ENCODE measurements at regions not wholly inside any gene's neighbourhood (a gene's known extent, or its start where the extent isn't known, plus 50 kb on each side); places are given as distances from the start of the nearest gene placed in this dataset.

- TF ChIP-seq, protein P1, sequence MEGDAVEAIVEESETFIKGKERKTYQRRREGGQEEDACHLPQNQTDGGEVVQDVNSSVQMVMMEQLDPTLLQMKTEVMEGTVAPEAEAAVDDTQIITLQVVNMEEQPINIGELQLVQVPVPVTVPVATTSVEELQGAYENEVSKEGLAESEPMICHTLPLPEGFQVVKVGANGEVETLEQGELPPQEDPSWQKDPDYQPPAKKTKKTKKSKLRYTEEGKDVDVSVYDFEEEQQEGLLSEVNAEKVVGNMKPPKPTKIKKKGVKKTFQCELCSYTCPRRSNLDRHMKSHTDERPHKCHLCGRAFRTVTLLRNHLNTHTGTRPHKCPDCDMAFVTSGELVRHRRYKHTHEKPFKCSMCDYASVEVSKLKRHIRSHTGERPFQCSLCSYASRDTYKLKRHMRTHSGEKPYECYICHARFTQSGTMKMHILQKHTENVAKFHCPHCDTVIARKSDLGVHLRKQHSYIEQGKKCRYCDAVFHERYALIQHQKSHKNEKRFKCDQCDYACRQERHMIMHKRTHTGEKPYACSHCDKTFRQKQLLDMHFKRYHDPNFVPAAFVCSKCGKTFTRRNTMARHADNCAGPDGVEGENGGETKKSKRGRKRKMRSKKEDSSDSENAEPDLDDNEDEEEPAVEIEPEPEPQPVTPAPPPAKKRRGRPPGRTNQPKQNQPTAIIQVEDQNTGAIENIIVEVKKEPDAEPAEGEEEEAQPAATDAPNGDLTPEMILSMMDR (IDR thresholded peaks at IDR 0.05; ENCODE audit: borderline replicate concordance, extremely low read depth, low read length, poor library complexity, severe bottlenecking): no peak
- no peak for TF ChIP-seq EZH2 (IDR thresholded peaks at IDR 0.05; ENCODE audit: borderline replicate concordance, low read depth, low read length, severe bottlenecking)
Measured at GRCh38 chr2:46837112-46837454, 78.5 kb downstream of the MCFD2 start.

All from DND-41 (cell line).